ENCODE measurements at regions not wholly inside any gene's neighbourhood (a gene's known extent, or its start where the extent isn't known, plus 50 kb on each side); places are given as distances from the start of the nearest gene placed in this dataset.

DNA sequence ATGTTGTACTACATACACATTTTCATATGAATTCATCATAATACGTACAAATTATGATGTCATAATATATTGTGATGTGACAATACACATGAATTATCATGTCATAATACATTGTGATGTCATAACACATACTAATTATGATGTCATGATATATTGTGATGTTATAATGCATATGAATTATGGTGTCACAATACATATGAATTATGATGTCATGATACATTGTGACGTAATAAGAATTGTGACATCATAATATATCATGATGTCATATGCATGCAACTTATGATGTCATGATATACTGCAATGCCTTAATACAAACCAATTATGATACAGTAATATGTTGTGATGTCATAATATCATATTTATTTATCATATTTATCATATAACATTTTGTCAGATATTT is 2074.3 kb downstream of the TP53TG3F start:
- DNase-seq (ENCODE audit: low read depth), result no peak
- no peak for TF ChIP-seq CTCF (IDR thresholded peaks at IDR 0.05; ENCODE audit: low read depth, low read length, missing control alignments)

GRCh38 chr16:35543486-35543885 is 2084.1 kb downstream of the TP53TG3F start:
- no peak for DNase-seq (ENCODE audit: low read depth)
- no peak for TF ChIP-seq CTCF (IDR thresholded peaks at IDR 0.05; ENCODE audit: low read depth, low read length, missing control alignments)
- H3K4me3 ChIP-seq (ENCODE audit: low read depth, low read length), result no peak overlapping the region

More for the DNA sequence above, 2074.3 kb downstream of the TP53TG3F start:
- H3K4me3 ChIP-seq (ENCODE audit: low read depth, low read length), result no peak overlapping the region

DNA sequence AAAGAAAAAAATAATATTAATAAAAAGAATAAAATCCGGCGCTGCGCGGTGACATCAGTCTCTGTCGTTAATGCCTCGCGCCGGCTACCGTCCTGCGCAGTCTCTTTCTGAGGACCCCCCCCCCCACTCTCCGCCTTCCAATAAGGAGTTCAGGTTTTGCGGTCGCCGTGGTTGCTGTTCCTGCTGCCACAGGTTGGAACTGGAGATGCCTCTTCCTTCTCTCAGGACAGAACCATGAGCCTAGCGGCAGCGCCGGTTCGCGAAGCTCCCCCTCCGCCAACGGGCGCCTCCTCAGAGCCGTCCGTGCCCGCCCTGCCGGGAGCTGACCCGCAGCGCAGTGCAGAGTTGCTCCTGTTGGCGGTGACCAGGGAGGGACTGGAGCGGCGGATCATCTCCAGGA is 2093.4 kb downstream of the TP53TG3F start:
- no peak for TF ChIP-seq CTCF (IDR thresholded peaks at IDR 0.05; ENCODE audit: low read depth, low read length, missing control alignments)
- no peak overlapping the region for H3K4me3 ChIP-seq (ENCODE audit: low read depth, low read length)

GRCh38 chr16:35557731-35558130 is 2098.3 kb downstream of the TP53TG3F start:
- no peak overlapping the region for H3K4me3 ChIP-seq (ENCODE audit: low read depth, low read length)
- TF ChIP-seq CTCF (IDR thresholded peaks at IDR 0.05; ENCODE audit: low read depth, low read length, missing control alignments), result no peak
- no peak for DNase-seq (ENCODE audit: low read depth)

More for the DNA sequence above, 2093.4 kb downstream of the TP53TG3F start:
- DNase-seq (ENCODE audit: low read depth), result no peak

GRCh38 chr16:35559911-35560636 is 2100.7 kb downstream of the TP53TG3F start:
- no peak for TF ChIP-seq CTCF (IDR thresholded peaks at IDR 0.05; ENCODE audit: low read depth, low read length, missing control alignments)
- no peak for DNase-seq (ENCODE audit: low read depth)
- H3K4me3 ChIP-seq (ENCODE audit: low read depth, low read length), result no peak overlapping the region

DNA sequence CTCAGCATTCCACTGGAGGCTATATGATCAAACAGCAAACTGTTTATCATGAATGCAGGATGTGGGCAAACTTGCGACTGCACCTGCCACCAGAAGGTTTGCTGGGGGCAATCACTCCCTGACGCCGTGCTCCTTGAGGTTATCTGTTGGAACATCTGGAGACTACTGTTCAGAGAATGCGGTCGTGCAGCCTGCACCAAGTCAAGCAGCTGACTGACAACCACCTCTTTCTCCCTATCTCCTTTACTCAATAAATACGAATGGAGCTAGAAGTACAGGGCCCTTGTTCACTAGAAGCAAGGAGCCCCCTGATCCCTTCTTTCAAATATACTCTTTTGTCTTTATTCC is 2101.2 kb downstream of the TP53TG3F start:
- no peak for TF ChIP-seq CTCF (IDR thresholded peaks at IDR 0.05; ENCODE audit: low read depth, low read length, missing control alignments)
- H3K4me3 ChIP-seq (ENCODE audit: low read depth, low read length), result no peak overlapping the region
- no peak for DNase-seq (ENCODE audit: low read depth)

DNA sequence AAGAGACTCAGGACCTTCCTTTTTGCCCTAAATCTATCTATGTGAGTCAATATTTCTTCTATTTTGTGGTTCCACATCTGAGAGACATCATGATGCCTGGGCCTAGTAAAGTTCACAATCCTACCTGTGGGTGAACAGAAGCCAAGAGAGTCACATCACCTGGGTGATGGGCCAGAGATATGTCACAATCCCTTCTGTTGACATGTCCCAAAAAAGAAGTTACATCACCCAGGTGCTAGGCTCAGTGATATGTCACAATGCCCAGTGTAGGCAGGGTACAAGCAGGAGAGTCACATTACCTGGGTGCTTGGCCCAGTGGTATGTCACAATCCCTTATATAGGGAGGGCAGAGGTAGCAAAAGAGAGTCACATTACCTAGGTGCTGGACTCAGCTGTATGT is 2101.9 kb downstream of the TP53TG3F start:
- TF ChIP-seq CTCF (IDR thresholded peaks at IDR 0.05; ENCODE audit: low read depth, low read length, missing control alignments), result no peak
- no peak overlapping the region for H3K4me3 ChIP-seq (ENCODE audit: low read depth, low read length)
- DNase-seq (ENCODE audit: low read depth), result no peak

All from GM12864 (cell line).